Kidney (tissue), 13 donors: ENCODE measurements at regions not wholly inside any gene's neighbourhood (a gene's known extent, or its start where the extent isn't known, plus 50 kb on each side); places are given as distances from the start of the nearest gene placed in this dataset.

Experiments used
- DNase-seq, 5 donors: peaks; one replicate each; pipeline ENCODE4 v3.0.0-alpha.2; 2013 to 2020
- FAIRE-seq: peaks from 2 replicates; lab custom pipeline; 2012; peaks lifted over from hg19 to GRCh38; lab: Jason Lieb, UNC
- H3K27ac ChIP-seq, 2 donors: one replicate each; pipeline ENCODE4 v1.7.0; 2013; ENCODE audit warnings: low read depth in 2 of 2, low read length in 2 of 2, inconsistent platforms in 1 of 2
- H3K27me3 ChIP-seq: one replicate; pipeline ENCODE4 v1.7.1; 2013; ENCODE audit warnings: low read length, inconsistent platforms; ENCODE audit not compliant: control insufficient read depth, insufficient read depth
- H3K36me3 ChIP-seq, 3 donors: one replicate each; pipeline versions ENCODE4 v1.7.0 to v1.7.1; 2013; ENCODE audit warnings: low read length in 3 of 3, control low read depth in 1 of 3, inconsistent platforms in 1 of 3; ENCODE audit not compliant: insufficient read depth in 3 of 3, control insufficient read depth in 2 of 3
- H3K4me1 ChIP-seq, 3 donors: one replicate each; pipeline versions ENCODE4 v1.7.0 to v1.7.1; 2013; ENCODE audit warnings: low read length in 3 of 3, inconsistent platforms in 1 of 3, low read depth in 1 of 3; ENCODE audit not compliant: control insufficient read depth in 2 of 3, insufficient read depth in 2 of 3
- H3K4me3 ChIP-seq, 3 donors: one replicate each; pipeline versions ENCODE4 v1.7.0 to v1.8.1; 2013; ENCODE audit warnings: low read length in 3 of 3, control low read depth in 1 of 3, inconsistent platforms in 1 of 3
- H3K9ac ChIP-seq, 3 donors: one replicate each; pipeline versions ENCODE4 v1.7.0 to v1.7.1; 2013; ENCODE audit warnings: low read length in 3 of 3, control low read depth in 1 of 3, inconsistent platforms in 1 of 3
- H3K9me3 ChIP-seq, 3 donors: one replicate each; pipeline versions ENCODE4 v1.7.0 to v1.7.1; 2013; ENCODE audit warnings: low read length in 3 of 3, control low read depth in 1 of 3, inconsistent platforms in 1 of 3; ENCODE audit not compliant: control insufficient read depth in 2 of 3, insufficient read depth in 1 of 3
- intact Hi-C: fragments of 100-400 bp; cut with DNase I; formaldehyde crosslinking; loops from one replicate; pipeline ENCODE4 v1.11.1; 2022
- TF ChIP-seq, protein P1 (sequence below): IDR thresholded peaks from 3 replicates; pipeline ENCODE4 v1.5.1; 2012; ENCODE audit warnings: mild to moderate bottlenecking, moderate library complexity, borderline replicate concordance; ENCODE audit not compliant: insufficient read depth; ENCODE audit errors: extremely low read depth
- donor health status: control.
- donor health status: control.
- donor health status: control.
- donor health status: control.
- donor health status: control.
- donor health status: DM: yes; HTN: yes; CAD: no.
- donor health status: Normal renal cell carcinoma (clear cell type).

GRCh38 chr1:100604372-100604771 is 66.4 kb downstream of the GPR88 start:
- H3K9ac ChIP-seq = no peak overlapping the region
- DNase-seq (no peak), FAIRE-seq (no peak)
- no peaks in the 10 kb centered on the region for H3K9me3 ChIP-seq
- no peak overlapping the region for H3K4me3 ChIP-seq
- TF ChIP-seq, protein P1, sequence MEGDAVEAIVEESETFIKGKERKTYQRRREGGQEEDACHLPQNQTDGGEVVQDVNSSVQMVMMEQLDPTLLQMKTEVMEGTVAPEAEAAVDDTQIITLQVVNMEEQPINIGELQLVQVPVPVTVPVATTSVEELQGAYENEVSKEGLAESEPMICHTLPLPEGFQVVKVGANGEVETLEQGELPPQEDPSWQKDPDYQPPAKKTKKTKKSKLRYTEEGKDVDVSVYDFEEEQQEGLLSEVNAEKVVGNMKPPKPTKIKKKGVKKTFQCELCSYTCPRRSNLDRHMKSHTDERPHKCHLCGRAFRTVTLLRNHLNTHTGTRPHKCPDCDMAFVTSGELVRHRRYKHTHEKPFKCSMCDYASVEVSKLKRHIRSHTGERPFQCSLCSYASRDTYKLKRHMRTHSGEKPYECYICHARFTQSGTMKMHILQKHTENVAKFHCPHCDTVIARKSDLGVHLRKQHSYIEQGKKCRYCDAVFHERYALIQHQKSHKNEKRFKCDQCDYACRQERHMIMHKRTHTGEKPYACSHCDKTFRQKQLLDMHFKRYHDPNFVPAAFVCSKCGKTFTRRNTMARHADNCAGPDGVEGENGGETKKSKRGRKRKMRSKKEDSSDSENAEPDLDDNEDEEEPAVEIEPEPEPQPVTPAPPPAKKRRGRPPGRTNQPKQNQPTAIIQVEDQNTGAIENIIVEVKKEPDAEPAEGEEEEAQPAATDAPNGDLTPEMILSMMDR = no peak
- intact Hi-C loops = no loop called here
- no peak overlapping the region for H3K27ac ChIP-seq
- no peaks in the 10 kb centered on the region for H3K36me3 ChIP-seq
- peaks cover 0 to 12% (median 0%) of the 10 kb centered on the region in 3 donors for H3K4me1 ChIP-seq
- no peaks in the 10 kb centered on the region for H3K27me3 ChIP-seq

- H3K4me3 ChIP-seq = peak overlapping the region in 1 of 3 donors; percentile 37
- DNase-seq = peak in 4 of 5 donors; percentile 30 to 73 (median 59)
- H3K9ac ChIP-seq = no peak overlapping the region
- H3K4me1 ChIP-seq = peaks cover 0 to 12% (median 0%) of the 10 kb centered on the region in 3 donors
- intact Hi-C loops = no loop called here
- no peaks in the 10 kb centered on the region for H3K27me3 ChIP-seq
- peak; percentile 73 for FAIRE-seq
- no peaks in the 10 kb centered on the region for H3K9me3 ChIP-seq
- no peaks in the 10 kb centered on the region for H3K36me3 ChIP-seq
- TF ChIP-seq, protein P1 = peak; percentile 84
- H3K27ac ChIP-seq = no peak overlapping the region
These were observed 68.5 kb downstream of the GPR88 start for GRCh38 chr1:100606438-100606837.

DNA sequence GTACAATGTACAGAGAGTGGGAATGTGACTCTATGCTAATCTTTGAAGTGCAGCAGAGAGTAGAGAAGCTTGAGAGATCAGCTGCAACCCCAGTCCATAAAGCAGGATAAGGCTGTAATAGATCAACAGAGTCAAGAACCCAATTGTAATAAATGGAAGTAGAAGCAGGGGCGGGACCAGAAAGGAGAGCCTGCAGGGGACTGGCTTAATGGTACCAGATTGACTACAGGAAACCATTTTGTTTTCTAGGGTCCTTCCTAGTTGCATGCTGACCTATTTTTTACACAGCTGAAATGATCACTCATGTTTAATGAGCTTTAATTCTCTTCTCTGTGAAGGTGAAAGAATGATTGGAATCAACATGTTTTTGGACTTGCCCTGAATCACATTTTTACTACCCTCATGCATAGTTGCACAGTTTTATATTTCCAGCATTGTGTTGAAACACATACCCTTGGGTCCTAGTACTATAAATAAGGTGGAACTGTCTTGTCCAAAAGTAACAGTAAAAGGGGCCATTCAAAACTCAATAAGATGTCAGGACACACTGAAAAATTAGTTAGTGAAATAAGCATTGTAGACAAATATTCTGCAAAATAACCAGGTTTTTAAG is 69.8 kb downstream of the GPR88 start:
- no peaks in the 10 kb centered on the region for H3K36me3 ChIP-seq
- no peaks in the 10 kb centered on the region for H3K9me3 ChIP-seq
- peaks cover 0 to 12% (median 0%) of the 10 kb centered on the region in 3 donors for H3K4me1 ChIP-seq
- no peak overlapping the region for H3K4me3 ChIP-seq
- TF ChIP-seq, protein P1 = no peak
- no peak overlapping the region for H3K27ac ChIP-seq
- intact Hi-C loops = no loop called here
- no peak overlapping the region for H3K9ac ChIP-seq
- peak in 2 of 5 donors; percentile 30 to 45 for DNase-seq
- no peaks in the 10 kb centered on the region for H3K27me3 ChIP-seq
- FAIRE-seq = no peak
